GM12892 (cell line): ENCODE measurements at regions not wholly inside any gene's neighbourhood (a gene's known extent, or its start where the extent isn't known, plus 50 kb on each side); places are given as distances from the start of the nearest gene placed in this dataset.

Experiments used
- POLR2A ChIP-seq: IDR thresholded peaks from 2 replicates; pipeline ENCODE4 v1.6.1; 2011; ENCODE audit warnings: low read depth, low read length, control low read depth
- POLR2AphosphoS5 ChIP-seq: IDR thresholded peaks from 2 replicates; pipeline ENCODE4 v1.6.1; 2011; ENCODE audit warnings: low read depth, low read length, control low read depth

DNA sequence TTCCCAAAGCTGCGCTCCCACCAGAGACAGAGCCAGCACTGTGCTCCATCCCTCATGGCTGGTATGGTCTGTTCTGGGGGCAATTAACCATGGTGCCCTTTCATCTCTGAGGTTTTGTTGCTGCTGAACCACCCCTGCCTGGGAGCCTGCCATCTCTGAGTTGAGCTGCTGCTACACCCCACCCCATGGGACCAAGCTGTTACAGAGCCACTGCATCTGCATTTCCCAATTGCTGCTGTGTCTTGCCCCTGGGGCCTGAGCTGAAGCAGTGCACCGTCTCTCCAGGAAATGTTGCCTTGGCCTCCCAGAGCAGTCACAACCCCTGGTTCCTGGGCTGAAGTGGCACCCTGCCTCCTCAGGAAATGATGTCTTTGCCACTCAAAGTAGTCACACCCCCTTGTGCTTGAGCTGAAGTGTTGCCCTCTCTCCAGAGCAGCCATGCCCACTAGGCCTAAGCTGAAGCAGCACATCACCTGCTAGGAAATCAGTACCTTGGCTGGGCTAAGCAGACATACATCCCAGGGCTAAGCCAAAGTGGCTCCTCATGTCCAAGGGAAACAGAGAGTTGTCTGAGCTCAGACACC is 140.3 kb downstream of the RERGL start:
- TF ChIP-seq POLR2AphosphoS5 (no peak), POLR2A (no peak)
